Chondrocyte (in vitro differentiated cells): ENCODE measurements at regions not wholly inside any gene's neighbourhood (a gene's known extent, or its start where the extent isn't known, plus 50 kb on each side); places are given as distances from the start of the nearest gene placed in this dataset.
A peak's percentile ranks its signal among the peaks of the same experiment; 100 is the strongest.

ENCODE experiments used
- DNase-seq: peaks from one replicate; pipeline ENCODE4 v3.0.0; 2021; ENCODE audit warnings: mixed read lengths, low spot score
- H3K27ac Mint-ChIP-seq: one replicate; pipeline ENCODE4 v1.8.0; 2021; ENCODE audit warnings: mild to moderate bottlenecking, moderate library complexity, mixed read lengths; ENCODE audit not compliant: unreplicated experiment
- H3K27me3 Mint-ChIP-seq: 2 replicates; pipeline ENCODE4 v1.8.0; 2021; ENCODE audit warnings: low read depth, mixed read lengths
- H3K36me3 Mint-ChIP-seq: 2 replicates; pipeline ENCODE4 v1.8.0; 2021; ENCODE audit warnings: low read depth, mixed read lengths
- H3K4me1 Mint-ChIP-seq: 2 replicates; pipeline ENCODE4 v1.8.0; 2021; ENCODE audit warnings: low read depth, mild to moderate bottlenecking, mixed read lengths
- H3K4me3 Mint-ChIP-seq: one replicate; pipeline ENCODE4 v1.8.0; 2021; ENCODE audit warnings: mild to moderate bottlenecking, moderate library complexity, mixed read lengths; ENCODE audit not compliant: unreplicated experiment
- H3K9me3 Mint-ChIP-seq: 2 replicates; pipeline ENCODE4 v1.8.0; 2021; ENCODE audit warnings: low read depth, mixed read lengths
- TF ChIP-seq, protein P1 (sequence below): fragments of 200-600 bp; sonication (generic); IDR thresholded peaks from 2 replicates; pipeline ENCODE4 v1.5.0; 2021; ENCODE audit warnings: antibody characterized with exemption, mild to moderate bottlenecking, moderate library complexity

GRCh38 chr4:54371173-54371572 lies 142.1 kb downstream of the PDGFRA start:
- DNase-seq, result no peak
- H3K27me3 Mint-ChIP-seq, result no peaks in the 10 kb centered on the region
- no peaks in the 10 kb centered on the region for H3K36me3 Mint-ChIP-seq
- TF ChIP-seq, protein P1, sequence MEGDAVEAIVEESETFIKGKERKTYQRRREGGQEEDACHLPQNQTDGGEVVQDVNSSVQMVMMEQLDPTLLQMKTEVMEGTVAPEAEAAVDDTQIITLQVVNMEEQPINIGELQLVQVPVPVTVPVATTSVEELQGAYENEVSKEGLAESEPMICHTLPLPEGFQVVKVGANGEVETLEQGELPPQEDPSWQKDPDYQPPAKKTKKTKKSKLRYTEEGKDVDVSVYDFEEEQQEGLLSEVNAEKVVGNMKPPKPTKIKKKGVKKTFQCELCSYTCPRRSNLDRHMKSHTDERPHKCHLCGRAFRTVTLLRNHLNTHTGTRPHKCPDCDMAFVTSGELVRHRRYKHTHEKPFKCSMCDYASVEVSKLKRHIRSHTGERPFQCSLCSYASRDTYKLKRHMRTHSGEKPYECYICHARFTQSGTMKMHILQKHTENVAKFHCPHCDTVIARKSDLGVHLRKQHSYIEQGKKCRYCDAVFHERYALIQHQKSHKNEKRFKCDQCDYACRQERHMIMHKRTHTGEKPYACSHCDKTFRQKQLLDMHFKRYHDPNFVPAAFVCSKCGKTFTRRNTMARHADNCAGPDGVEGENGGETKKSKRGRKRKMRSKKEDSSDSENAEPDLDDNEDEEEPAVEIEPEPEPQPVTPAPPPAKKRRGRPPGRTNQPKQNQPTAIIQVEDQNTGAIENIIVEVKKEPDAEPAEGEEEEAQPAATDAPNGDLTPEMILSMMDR, result no peak
- peaks cover 35% of the 10 kb centered on the region for H3K4me1 Mint-ChIP-seq
- H3K9me3 Mint-ChIP-seq, result peaks cover 5% of the 10 kb centered on the region
- peak overlapping the region; percentile 73 for H3K27ac Mint-ChIP-seq
- H3K4me3 Mint-ChIP-seq, result no peak overlapping the region

GRCh38 chr4:54372951-54373350 lies 143.9 kb downstream of the PDGFRA start:
- TF ChIP-seq, protein P1, result no peak
- no peak for DNase-seq
- H3K36me3 Mint-ChIP-seq, result no peaks in the 10 kb centered on the region
- no peak overlapping the region for H3K27ac Mint-ChIP-seq
- peaks cover 42% of the 10 kb centered on the region for H3K4me1 Mint-ChIP-seq
- H3K27me3 Mint-ChIP-seq, result no peaks in the 10 kb centered on the region
- peaks cover 5% of the 10 kb centered on the region for H3K9me3 Mint-ChIP-seq
- H3K4me3 Mint-ChIP-seq, result no peak overlapping the region

- H3K4me1 Mint-ChIP-seq, result peaks cover 42% of the 10 kb centered on the region
- peaks cover 9% of the 10 kb centered on the region for H3K9me3 Mint-ChIP-seq
- no peaks in the 10 kb centered on the region for H3K27me3 Mint-ChIP-seq
- H3K4me3 Mint-ChIP-seq, result no peak overlapping the region
- no peaks in the 10 kb centered on the region for H3K36me3 Mint-ChIP-seq
- TF ChIP-seq, protein P1, result no peak
- H3K27ac Mint-ChIP-seq, result no peak overlapping the region
- no peak for DNase-seq
Observed at GRCh38 chr4:54373718-54374210, 144.7 kb downstream of the PDGFRA start.

DNA sequence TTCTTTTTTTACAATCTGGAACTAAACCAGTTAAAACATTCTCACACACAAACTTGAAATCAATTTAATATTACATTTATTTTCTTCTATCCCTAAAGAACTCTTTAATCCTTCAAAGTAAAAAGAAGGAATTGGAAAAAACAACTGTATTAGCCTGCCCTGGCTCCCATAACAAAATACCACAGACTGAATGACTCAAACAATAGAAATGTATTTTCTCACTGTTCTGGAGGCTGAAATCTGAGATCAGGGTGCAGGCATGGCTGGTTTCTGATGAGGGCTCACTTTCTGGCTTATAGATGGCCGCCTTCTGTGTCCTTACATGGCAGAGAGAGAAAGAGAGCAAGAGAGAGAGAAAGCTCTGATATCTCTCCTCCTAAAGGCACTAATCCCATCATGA lies 149.4 kb downstream of the PDGFRA start:
- Mint-ChIP-seq H3K9me3 (peaks cover 9% of the 10 kb centered on the region), H3K36me3 (peaks cover 2% of the 10 kb centered on the region), H3K27ac (peak overlapping the region; percentile 84), H3K4me3 (no peak overlapping the region), H3K27me3 (no peaks in the 10 kb centered on the region), H3K4me1 (peaks cover 21% of the 10 kb centered on the region)
- TF ChIP-seq, protein P1, result no peak
- DNase-seq, result no peak

DNA sequence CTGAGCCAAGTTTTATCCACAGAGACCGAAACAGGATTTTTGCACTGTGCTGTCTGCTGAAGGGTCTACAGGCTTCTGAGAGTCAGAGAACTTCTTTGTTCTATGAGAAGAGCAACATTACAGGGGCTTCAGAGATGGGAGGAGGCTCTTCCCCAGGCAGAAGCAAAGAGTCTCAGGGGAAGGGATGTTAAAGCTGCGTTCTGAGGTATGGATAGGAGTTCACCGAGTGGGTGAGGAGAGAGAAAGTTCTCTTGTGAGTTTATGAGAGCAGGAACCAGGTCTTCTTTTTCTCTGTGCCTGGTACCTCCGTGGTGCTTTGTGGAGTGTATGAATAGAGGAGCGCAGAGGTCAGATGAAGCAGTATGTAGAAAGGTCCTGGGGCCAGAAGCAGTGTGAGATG lies 155.1 kb downstream of the PDGFRA start:
- no peaks in the 10 kb centered on the region for H3K27me3 Mint-ChIP-seq
- no peak overlapping the region for H3K4me3 Mint-ChIP-seq
- TF ChIP-seq, protein P1, result no peak
- DNase-seq, result no peak
- peaks cover 7% of the 10 kb centered on the region for H3K9me3 Mint-ChIP-seq
- no peaks in the 10 kb centered on the region for H3K36me3 Mint-ChIP-seq
- H3K4me1 Mint-ChIP-seq, result peaks cover under 1% of the 10 kb centered on the region
- no peak overlapping the region for H3K27ac Mint-ChIP-seq
